HG03280 (cell line): ENCODE measurements at regions not wholly inside any gene's neighbourhood (a gene's known extent, or its start where the extent isn't known, plus 50 kb on each side); places are given as distances from the start of the nearest gene placed in this dataset.

Experiments
- ATAC-seq: cut with Tn5 transposase; IDR thresholded peaks from one replicate; pipeline ENCODE4 v1.9.1; 2021; ENCODE audit warnings: mild to moderate bottlenecking, moderate library complexity; ENCODE audit not compliant: unreplicated experiment

GRCh38 chr12:115072712-115073111, 388.7 kb upstream of the TBX3 start:
- no peak for ATAC-seq

- ATAC-seq, result no peak
These were observed 386.3 kb upstream of the TBX3 start for GRCh38 chr12:115070313-115070712.

DNA sequence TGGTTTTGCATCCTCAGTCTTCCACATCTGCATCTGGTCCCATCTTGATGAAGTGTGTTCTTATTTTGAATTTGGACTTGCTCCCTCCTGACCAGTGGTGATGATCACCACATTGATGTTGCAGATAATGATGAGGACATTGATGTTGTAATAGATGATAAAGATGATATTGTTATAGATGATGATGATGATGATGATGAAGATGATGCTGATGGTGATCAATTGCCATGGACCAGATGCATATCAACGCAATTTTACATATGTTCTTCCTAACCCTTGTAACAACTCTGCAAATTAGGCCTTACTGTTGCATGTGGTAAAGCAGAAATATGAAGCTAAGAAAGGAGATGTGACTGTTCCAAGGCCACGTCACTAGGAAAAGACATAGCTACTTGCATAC, 380.3 kb upstream of the TBX3 start:
- ATAC-seq, result no peak

DNA sequence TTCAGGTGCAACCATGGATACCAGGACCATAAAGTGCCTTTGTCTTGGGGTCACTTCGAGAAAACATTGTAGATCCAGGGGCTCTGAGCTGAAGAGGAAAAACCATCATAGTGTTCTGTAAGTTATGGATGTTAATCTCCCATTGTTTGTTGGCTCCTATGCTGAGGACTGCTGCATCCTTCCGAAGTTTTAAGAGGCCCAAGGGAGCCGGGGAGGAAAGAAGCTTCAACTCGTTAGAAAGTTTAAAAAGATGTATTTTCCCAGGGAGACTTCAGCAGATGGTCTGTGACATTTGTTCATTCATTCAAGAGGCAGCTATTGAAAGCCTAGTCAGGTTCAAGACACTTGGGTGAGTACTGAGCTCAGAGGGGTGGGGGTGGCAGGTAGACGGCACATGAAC, 378.8 kb upstream of the TBX3 start:
- ATAC-seq, result no peak

DNA sequence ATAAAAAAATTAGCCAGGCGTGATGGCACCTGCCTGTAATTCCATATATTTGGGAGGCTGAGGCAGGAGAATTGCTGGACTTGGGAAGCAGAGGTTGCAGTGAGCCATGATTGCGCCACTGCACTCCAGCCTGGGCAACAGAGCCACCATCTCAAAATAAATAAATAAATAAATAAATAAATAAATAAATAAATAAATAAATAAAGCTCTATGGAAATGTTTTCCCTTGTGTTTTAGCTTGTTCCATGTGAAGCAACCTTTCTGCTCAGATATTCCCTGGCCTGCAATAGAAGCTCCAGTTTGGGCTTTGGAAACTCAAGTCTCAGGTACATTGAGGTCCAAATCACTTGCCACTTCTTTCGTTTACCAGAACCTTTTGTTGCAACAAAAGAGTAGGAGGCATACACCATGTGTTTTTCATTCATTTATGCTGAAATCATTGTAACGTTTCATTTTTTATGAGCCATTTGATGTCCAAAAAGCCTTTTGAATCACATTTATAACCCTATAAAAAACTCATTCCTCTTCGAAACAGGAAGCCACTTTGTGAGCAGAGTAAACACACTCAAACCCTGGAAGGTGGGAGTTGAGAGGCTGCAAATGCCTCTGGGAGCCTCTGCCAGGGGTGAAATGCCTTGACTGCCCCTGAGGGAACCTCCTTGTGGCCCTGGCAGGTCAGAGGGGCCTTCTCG, 376.6 kb upstream of the TBX3 start:
- ATAC-seq, result no peak

- no peak for ATAC-seq
These were observed 373.5 kb upstream of the TBX3 start for GRCh38 chr12:115057445-115057844.

- ATAC-seq, result no peak
These were observed 367.4 kb upstream of the TBX3 start for GRCh38 chr12:115051378-115051777.

DNA sequence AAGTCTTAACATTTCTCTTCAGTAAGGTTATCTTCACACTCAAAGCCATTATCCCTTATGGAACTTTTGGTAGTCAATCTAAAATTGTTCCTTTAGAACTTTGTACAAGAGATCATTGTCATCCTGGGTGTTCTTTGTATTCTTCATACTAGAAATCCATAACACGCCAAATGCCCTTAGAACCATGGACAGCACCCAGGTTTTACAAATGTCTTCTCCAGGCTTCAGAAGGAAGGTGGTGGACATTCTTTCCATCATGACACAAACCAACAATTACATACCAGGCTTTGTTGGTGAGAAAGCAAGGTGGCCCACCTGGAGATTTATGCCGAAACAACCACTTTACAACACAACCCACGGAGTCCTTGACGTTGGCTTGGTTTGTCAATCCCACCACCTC, 365.6 kb upstream of the TBX3 start:
- ATAC-seq, result no peak

GRCh38 chr12:115046805-115047204, 362.8 kb upstream of the TBX3 start:
- no peak for ATAC-seq

- ATAC-seq, result no peak
These were observed 360.1 kb upstream of the TBX3 start for GRCh38 chr12:115044073-115044472.

- no peak for ATAC-seq
These were observed 359.1 kb upstream of the TBX3 start for GRCh38 chr12:115043079-115043478.

DNA sequence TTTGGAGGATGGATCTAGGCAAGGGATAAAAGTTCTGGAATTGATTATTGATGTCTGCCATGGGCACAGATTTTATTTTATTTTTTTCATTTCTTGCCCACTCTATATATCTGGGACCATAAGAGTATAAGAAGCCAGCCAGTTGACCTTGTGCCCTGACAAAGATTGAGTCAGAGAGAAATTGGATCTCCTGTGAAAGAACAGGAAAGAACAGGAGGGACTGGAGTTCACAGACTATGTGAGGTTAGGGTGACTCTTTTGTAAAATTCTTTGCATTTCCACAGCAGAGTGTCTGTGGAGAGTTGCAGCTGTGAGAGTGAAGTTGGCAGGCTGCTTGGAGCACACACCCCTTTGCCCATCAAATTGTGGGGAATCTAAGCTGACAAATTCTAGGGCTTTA, 358.4 kb upstream of the TBX3 start:
- no peak for ATAC-seq

- ATAC-seq, result no peak
These were observed 353.9 kb upstream of the TBX3 start for GRCh38 chr12:115037830-115038229.

GRCh38 chr12:115035535-115036107, 351.6 kb upstream of the TBX3 start:
- no peak for ATAC-seq

DNA sequence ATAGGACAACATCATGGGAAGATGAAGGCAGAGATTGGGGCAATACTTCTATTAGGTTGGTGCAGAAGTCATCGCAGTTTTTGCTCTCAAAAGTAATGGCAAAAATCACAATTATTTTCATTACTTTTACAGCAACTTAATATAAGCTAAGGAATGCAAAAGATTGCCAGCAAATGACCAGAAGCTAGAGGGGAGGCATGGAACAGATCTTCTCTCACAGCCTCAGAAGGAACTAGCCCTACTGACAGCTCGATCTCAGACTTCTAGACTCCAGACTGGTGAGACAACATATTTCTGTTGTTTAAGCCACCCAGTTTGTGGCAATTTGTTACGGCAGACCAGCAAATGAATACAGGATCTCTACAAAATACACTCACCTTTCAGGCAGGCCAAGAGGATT, 348.5 kb upstream of the TBX3 start:
- ATAC-seq, result no peak

- ATAC-seq, result no peak
These were observed 346.0 kb upstream of the TBX3 start for GRCh38 chr12:115030017-115030416.

GRCh38 chr12:115024531-115024930, 340.6 kb upstream of the TBX3 start:
- ATAC-seq, result no peak

DNA sequence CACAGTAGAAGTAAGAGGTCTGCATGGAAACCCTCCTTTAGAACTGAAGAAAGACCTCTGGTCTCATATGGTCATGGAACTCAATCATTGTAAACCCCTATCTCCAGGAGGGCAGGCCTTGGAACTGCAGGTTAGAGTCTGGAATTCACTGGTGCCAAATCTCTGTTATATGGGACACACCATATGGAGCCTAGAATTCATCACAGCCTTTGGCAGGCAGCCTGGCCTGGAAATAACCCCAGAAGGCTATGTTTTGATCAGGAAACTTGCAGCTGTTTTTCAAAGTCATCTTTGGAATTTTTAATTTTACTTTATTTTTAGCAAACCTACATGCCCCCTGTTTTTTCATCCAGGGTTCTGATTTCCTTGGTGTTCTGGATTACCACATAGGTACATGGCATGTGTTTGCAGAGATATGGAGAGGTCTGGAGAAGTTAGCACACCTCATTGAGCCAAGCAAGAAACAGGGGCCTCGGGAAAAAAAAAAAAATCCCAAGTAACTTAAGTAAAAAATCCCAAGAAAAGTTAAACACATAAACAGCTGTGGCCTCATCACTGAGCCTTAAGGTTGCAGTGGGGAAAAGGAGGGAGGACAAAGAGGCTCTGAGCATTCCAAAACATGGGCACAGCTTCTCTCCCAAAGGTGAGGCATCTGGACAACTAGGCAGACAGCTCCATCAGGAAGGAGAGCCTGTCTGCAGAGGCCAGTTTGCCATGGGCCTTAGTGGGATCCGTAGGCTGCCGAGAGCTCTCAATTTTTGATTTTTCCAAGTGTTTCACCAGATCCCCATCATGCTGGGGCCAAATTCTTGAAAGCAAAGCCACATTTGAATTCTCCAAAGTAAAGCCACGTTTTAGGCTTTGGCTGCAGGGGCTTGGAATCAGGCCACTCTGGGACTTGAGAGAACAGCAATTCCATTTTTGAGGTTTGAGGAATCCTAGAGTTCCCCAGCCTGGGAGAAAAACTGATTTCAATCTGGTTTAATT, 339.6 kb upstream of the TBX3 start:
- no peak for ATAC-seq

GRCh38 chr12:115020091-115020490, 336.1 kb upstream of the TBX3 start:
- no peak for ATAC-seq

DNA sequence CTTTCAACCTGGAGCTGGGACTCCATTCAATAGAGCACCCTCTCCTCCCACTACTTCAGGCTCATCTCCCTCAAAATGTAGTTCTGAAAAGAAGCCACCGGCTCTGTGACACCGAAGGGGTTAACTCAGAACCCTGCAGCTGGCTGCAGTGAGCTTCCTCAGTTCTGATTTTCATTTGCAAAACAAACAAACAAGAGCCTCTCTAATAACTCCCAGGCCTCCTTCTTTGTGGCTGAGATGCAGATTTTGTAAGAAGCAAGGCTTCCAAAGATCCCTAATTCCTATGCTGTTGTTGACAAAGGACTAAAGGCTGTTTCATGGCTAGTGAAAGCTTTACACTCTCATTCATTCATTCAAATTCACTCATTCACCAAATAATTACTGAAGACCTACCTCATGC, 333.4 kb upstream of the TBX3 start:
- no peak for ATAC-seq

DNA sequence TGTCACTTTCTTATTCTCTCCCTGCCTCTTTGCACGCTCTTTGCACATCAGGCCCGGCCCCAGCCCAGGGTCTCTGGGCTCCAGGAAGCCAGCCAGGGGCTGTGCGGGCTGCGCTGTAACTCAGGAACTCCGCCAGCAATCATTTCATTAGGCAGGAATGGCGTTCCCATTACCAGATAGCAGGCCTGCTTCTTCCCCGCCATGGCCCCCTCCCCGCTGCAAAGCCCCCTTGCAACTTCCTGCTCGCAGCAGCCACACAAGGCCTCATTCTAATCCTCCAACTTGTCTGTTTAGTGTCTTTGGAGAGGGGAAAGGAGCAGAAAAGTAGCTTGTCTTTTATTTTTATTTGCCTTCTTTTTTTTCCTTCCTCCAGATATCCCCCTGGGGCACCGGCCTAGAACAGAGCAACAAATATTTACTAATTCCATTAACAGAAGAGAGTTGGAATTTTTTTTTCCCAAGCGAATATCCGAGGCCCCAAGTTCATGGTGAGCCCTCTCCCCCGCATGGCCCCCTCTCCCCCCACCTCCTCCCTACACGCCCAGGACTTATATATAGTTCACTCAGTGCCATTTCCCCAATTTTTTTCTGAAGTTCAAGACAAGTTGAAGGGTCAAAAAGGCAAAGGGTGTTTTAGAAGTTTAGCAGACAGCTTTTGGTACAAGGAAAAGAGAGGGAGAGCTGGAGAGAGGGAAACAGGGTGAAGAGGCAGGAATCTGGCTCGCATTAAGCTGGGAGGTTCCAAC, 329.4 kb upstream of the TBX3 start:
- no peak for ATAC-seq
